ENCODE measurements at regions not wholly inside any gene's neighbourhood (a gene's known extent, or its start where the extent isn't known, plus 50 kb on each side); places are given as distances from the start of the nearest gene placed in this dataset.
"Not testable (repeated sequence)": the region's sequence is repeated elsewhere in the genome, so short reads cannot be mapped to it uniquely, and the experiment has no call there.

- no peak overlapping the region for H3K4me3 ChIP-seq
- H3K27ac ChIP-seq = peak overlapping the region in 1 of 4 donors; percentile 45
Measured at GRCh38 chr9:110015759-110016158, 192.2 kb downstream of the C9orf152 start.

GRCh38 chr9:110016340-110016739 is 191.6 kb downstream of the C9orf152 start:
- peak in 1 of 4 donors; percentile 12 for TF ChIP-seq POLR2AphosphoS5 (IDR thresholded peaks at IDR 0.05)
- no peak for TF ChIP-seq POLR2A (IDR thresholded peaks at IDR 0.05)
- H3K9me3 ChIP-seq = no peaks in the 10 kb centered on the region
- H3K4me3 ChIP-seq = no peak overlapping the region
- H3K4me1 ChIP-seq = no peaks in the 10 kb centered on the region
- intact Hi-C loops (cut with DNase I) = no loop called here
- H3K27ac ChIP-seq = peak overlapping the region in 1 of 4 donors; percentile 45
- no peaks in the 10 kb centered on the region for H3K27me3 ChIP-seq
- no peaks in the 10 kb centered on the region for H3K36me3 ChIP-seq
- no peak for DNase-seq
- WGBS, 2 donors = 87 to 88% methylated on average over 2 of the region's 2 CpGs

More at GRCh38 chr9:110015759-110016158, 192.2 kb downstream of the C9orf152 start:
- no peak for DNase-seq
- Histone ChIP-seq H3K9me3 (no peaks in the 10 kb centered on the region), H3K27me3 (no peaks in the 10 kb centered on the region), H3K4me1 (no peaks in the 10 kb centered on the region), H3K36me3 (no peaks in the 10 kb centered on the region)
- no peak for TF ChIP-seq EP300 (IDR thresholded peaks at IDR 0.05)
- no peak for TF ChIP-seq POLR2AphosphoS5 (IDR thresholded peaks at IDR 0.05)
- TF ChIP-seq POLR2A (IDR thresholded peaks at IDR 0.05) = no peak
- TF ChIP-seq, protein P1, sequence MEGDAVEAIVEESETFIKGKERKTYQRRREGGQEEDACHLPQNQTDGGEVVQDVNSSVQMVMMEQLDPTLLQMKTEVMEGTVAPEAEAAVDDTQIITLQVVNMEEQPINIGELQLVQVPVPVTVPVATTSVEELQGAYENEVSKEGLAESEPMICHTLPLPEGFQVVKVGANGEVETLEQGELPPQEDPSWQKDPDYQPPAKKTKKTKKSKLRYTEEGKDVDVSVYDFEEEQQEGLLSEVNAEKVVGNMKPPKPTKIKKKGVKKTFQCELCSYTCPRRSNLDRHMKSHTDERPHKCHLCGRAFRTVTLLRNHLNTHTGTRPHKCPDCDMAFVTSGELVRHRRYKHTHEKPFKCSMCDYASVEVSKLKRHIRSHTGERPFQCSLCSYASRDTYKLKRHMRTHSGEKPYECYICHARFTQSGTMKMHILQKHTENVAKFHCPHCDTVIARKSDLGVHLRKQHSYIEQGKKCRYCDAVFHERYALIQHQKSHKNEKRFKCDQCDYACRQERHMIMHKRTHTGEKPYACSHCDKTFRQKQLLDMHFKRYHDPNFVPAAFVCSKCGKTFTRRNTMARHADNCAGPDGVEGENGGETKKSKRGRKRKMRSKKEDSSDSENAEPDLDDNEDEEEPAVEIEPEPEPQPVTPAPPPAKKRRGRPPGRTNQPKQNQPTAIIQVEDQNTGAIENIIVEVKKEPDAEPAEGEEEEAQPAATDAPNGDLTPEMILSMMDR (IDR thresholded peaks at IDR 0.05) = no peak
- intact Hi-C loops (cut with DNase I) = no loop called here
- WGBS, 2 donors = 81 to 82% methylated on average over 5 of the region's 5 CpGs

DNA sequence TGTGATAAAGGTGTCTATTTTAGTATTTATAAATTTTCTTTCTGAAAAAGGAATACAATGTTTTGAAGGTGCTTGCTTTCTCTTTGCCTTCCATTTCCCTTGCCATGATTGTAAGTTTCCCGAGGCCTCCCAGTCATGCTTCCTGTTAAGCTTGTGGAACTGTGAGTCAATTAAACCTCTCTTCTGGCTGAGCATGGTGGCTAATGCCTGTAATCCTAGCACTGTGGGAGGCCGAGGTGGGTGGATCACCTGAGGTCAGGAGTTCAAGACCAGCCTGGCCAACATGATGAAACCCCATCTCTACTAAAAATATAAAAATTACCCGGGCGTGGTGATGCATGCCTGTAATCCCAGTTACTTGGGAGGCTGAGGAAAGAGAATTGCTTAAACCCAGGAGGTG is 187.7 kb downstream of the C9orf152 start:
- H3K27ac ChIP-seq; intact Hi-C loops (cut with DNase I); H3K4me3 ChIP-seq; H3K9me3 ChIP-seq; H3K27me3 ChIP-seq; DNase-seq; H3K36me3 ChIP-seq; H3K4me1 ChIP-seq: not testable (repeated sequence)
- WGBS, 2 donors = 84% methylated on average over 4 of the region's 4 CpGs

DNA sequence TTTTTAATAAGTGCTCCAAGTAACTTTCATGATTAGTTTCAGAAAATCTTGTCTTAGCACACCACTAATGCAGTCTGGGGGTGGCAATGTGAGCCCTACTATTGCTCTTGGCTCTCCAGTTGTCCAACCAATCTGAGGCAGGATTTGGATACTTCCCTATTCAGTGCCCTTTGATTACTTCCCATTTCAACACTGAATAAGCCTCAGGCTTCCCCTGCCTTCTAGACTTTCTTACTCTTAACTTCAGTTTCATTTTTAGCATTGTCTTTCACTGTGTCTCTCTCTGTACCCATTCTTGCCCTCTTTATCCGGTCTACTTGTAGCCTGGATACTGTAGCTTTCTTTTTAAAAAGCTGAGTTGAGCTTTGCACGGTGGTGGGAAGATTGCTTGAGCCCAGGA is 186.1 kb downstream of the C9orf152 start:
- intact Hi-C loops (cut with DNase I) = no loop called here
- Histone ChIP-seq H3K36me3 (no peaks in the 10 kb centered on the region), H3K27me3 (no peaks in the 10 kb centered on the region), H3K4me3 (no peak overlapping the region), H3K27ac (no peak overlapping the region), H3K9me3 (no peaks in the 10 kb centered on the region), H3K4me1 (no peaks in the 10 kb centered on the region)
- 43 to 82% methylated on average over 2 of the region's 2 CpGs for WGBS, 2 donors
- TF ChIP-seq, protein P1 (IDR thresholded peaks at IDR 0.05) = no peak
- no peak for TF ChIP-seq POLR2A (IDR thresholded peaks at IDR 0.05)
- no peak for TF ChIP-seq POLR2AphosphoS5 (IDR thresholded peaks at IDR 0.05)
- DNase-seq = no peak

GRCh38 chr9:110023221-110023620 is 184.7 kb downstream of the C9orf152 start:
- H3K36me3 ChIP-seq; H3K9me3 ChIP-seq; H3K4me3 ChIP-seq; H3K4me1 ChIP-seq; DNase-seq; H3K27ac ChIP-seq; intact Hi-C loops (cut with DNase I); H3K27me3 ChIP-seq: not testable (repeated sequence)
- 89 to 95% methylated on average over 8 of the region's 8 CpGs for WGBS, 2 donors

DNA sequence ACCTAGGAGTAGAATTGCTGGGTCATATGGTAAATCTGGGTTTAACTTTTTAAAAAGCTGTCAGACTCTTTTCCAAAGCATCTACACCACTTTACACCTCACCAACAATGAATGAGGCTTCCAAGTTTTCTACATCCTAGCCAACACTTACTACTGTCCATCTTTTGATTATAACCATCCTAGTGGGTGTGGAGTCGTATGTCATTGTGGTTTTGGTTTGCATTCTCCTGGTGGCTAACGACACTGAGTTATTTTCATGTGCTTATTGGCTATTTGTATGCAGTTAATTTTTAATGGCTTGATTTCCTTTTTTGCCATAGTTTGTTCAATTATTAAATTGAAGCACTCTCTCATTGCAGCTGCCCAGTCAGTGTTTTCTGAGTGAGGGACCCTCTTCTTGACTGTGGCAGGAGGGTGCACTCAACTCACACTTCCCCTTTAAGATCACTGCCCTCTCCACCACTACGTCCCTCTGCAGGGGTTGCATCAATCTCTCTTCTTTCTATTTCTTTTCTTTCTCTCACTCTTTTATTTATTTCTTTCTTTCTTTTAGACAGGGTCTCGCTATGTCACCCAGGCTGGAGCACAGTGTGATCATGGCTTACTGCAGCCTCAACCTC is 182.3 kb downstream of the C9orf152 start:
- TF ChIP-seq, protein P1 (IDR thresholded peaks at IDR 0.05) = no peak
- TF ChIP-seq POLR2A (IDR thresholded peaks at IDR 0.05) (no peak), POLR2AphosphoS5 (IDR thresholded peaks at IDR 0.05) (no peak), EP300 (IDR thresholded peaks at IDR 0.05) (no peak)
- Histone ChIP-seq H3K27ac (no peak overlapping the region), H3K9me3 (no peaks in the 10 kb centered on the region), H3K27me3 (no peaks in the 10 kb centered on the region), H3K4me1 (peaks cover 0 to 5% (median 0%) of the 10 kb centered on the region in 4 donors), H3K36me3 (no peaks in the 10 kb centered on the region), H3K4me3 (no peak overlapping the region)
- intact Hi-C loops (cut with DNase I) = no loop called here
- DNase-seq = no peak
- 79 to 87% methylated on average over 4 of the region's 4 CpGs for WGBS, 2 donors
